ENCODE measurements at regions not wholly inside any gene's neighbourhood (a gene's known extent, or its start where the extent isn't known, plus 50 kb on each side); places are given as distances from the start of the nearest gene placed in this dataset.
A peak's percentile ranks its signal among the peaks of the same experiment; 100 is the strongest.

- TF ChIP-seq FOSL1 (tag; conservative IDR thresholded peaks at IDR 0.05), result peak; percentile 97
- TF ChIP-seq ZBTB33 (CRISPR knock-in tag; IDR thresholded peaks at IDR 0.05), result no peak
- no peak for TF ChIP-seq BRF1 (IDR thresholded peaks at IDR 0.05; ENCODE audit: borderline replicate concordance, extremely low read depth, insufficient read length)
- no peak for TF ChIP-seq ZBTB26 (CRISPR knock-in tag; IDR thresholded peaks at IDR 0.05)
- TF ChIP-seq SMC3 (conservative IDR thresholded peaks at IDR 0.05; ENCODE audit: insufficient read depth, low read depth, low read length), result no peak
- TF ChIP-seq DLX4 (CRISPR knock-in tag; IDR thresholded peaks at IDR 0.05), result no peak
- no peak for TF ChIP-seq THRA (IDR thresholded peaks at IDR 0.05)
- peak; percentile 43; the same call in 1 of the 2 replicates for TF ChIP-seq CREB1 (IDR thresholded peaks at IDR 0.05)
- TF ChIP-seq CREB1 (CRISPR knock-in tag; IDR thresholded peaks at IDR 0.05), result no peak
- TF ChIP-seq ZNF253 (CRISPR knock-in tag; conservative IDR thresholded peaks at IDR 0.05), result no peak
- no peak for TF ChIP-seq CSDE1 (IDR thresholded peaks at IDR 0.05)
- TF ChIP-seq ZBTB11 (CRISPR knock-in tag; IDR thresholded peaks at IDR 0.05), result peak in 1 of 3 experiments; percentile 36; a peak in 2 of 6 replicates
- TF ChIP-seq U2AF1 (optimal IDR thresholded peaks at IDR 0.05; ENCODE audit: low read depth, low read length), result no peak
- no peak for TF ChIP-seq ZKSCAN3 (CRISPR knock-in tag; IDR thresholded peaks at IDR 0.05)
- no peak for TF ChIP-seq KLF13 (tag; IDR thresholded peaks at IDR 0.05; ENCODE audit: borderline replicate concordance, low read depth)
- no peak for TF ChIP-seq SP2 (IDR thresholded peaks at IDR 0.05; ENCODE audit: extremely low read depth, low read depth, low read length, poor library complexity, severe bottlenecking)
- TF ChIP-seq CHCHD3 (CRISPR knock-in tag; IDR thresholded peaks at IDR 0.05), result no peak
- peak; percentile 77; the same call in 1 of the 2 replicates for TF ChIP-seq POLR2AphosphoS5 (IDR thresholded peaks at IDR 0.05; ENCODE audit: control insufficient read depth, insufficient read depth, low read depth, low read length)
- TF ChIP-seq PHB2 (IDR thresholded peaks at IDR 0.05; ENCODE audit: low read depth), result no peak
These were observed 139.8 kb upstream of the LGR5 start (continued) for GRCh38 chr12:71299541-71300376.
